DMS 273 treated with DMSO at 0.1 percent for 48 hours (cell line): ENCODE measurements at regions not wholly inside any gene's neighbourhood (a gene's known extent, or its start where the extent isn't known, plus 50 kb on each side); places are given as distances from the start of the nearest gene placed in this dataset.
"Not testable (repeated sequence)": the region's sequence is repeated elsewhere in the genome, so short reads cannot be mapped to it uniquely, and the experiment has no call there.

Experiments used
- DNase-seq: peaks from one replicate; lab custom pipeline; 2025; lab: John Stamatoyannopoulos, UW

GRCh38 chr11:44417731-44418455, 108.0 kb upstream of the ALX4 start:
- no peak for DNase-seq

- no peak for DNase-seq
Observed at GRCh38 chr11:44418456-44418830, 108.5 kb upstream of the ALX4 start.

- DNase-seq = no peak
Observed at GRCh38 chr11:44421090-44421675, 111.2 kb upstream of the ALX4 start.

- no peak for DNase-seq
Observed at GRCh38 chr11:44423289-44423688, 113.3 kb upstream of the ALX4 start.

GRCh38 chr11:44424841-44425240, 114.9 kb upstream of the ALX4 start:
- no peak for DNase-seq

GRCh38 chr11:44426119-44426518, 116.2 kb upstream of the ALX4 start:
- no peak for DNase-seq

- no peak for DNase-seq
Observed at GRCh38 chr11:44426958-44427357, 117.0 kb upstream of the ALX4 start.

- DNase-seq = no peak
Observed at GRCh38 chr11:44427432-44427831, 117.5 kb upstream of the ALX4 start.

GRCh38 chr11:44430140-44430539, 120.2 kb upstream of the ALX4 start:
- no peak for DNase-seq

- DNase-seq = no peak
Observed at GRCh38 chr11:44434191-44434590, 124.3 kb upstream of the ALX4 start.

GRCh38 chr11:44437122-44437521, 127.2 kb upstream of the ALX4 start:
- no peak for DNase-seq

GRCh38 chr11:44442893-44443673, 122.4 kb upstream of the CD82 start:
- DNase-seq = not testable (repeated sequence)

- no peak for DNase-seq
Observed at GRCh38 chr11:44443836-44444769, 121.4 kb upstream of the CD82 start.

GRCh38 chr11:44444770-44445321, 120.6 kb upstream of the CD82 start:
- DNase-seq = no peak

GRCh38 chr11:44445500-44446365, 119.7 kb upstream of the CD82 start:
- DNase-seq = no peak

- DNase-seq = no peak
Observed at GRCh38 chr11:44446366-44446762, 119.1 kb upstream of the CD82 start.

GRCh38 chr11:44446996-44447771, 118.3 kb upstream of the CD82 start:
- no peak for DNase-seq

- no peak for DNase-seq
Observed at GRCh38 chr11:44450295-44450932, 115.0 kb upstream of the CD82 start.

- DNase-seq = no peak
Observed at GRCh38 chr11:44451706-44452105, 113.8 kb upstream of the CD82 start.
